GM12878 (cell line): ENCODE measurements at regions not wholly inside any gene's neighbourhood (a gene's known extent, or its start where the extent isn't known, plus 50 kb on each side); places are given as distances from the start of the nearest gene placed in this dataset.

Experiments
- BHLHE40 ChIP-seq, 2 experiments: fragments of 450-650 bp in 1 of 2; IDR thresholded peaks; 2 replicates each; pipeline ENCODE4 v1.6.1; 2011 to 2017; ENCODE audit warnings: low read depth in 2 of 2, borderline replicate concordance in 1 of 2, improper control_type of control experiment in 1 of 2, low read length in 1 of 2, mild to moderate bottlenecking in 1 of 2
- CHD1 ChIP-seq: IDR thresholded peaks from 2 replicates; pipeline ENCODE4 v1.6.1; 2012; ENCODE audit warnings: low read depth, low read length, improper control_type of control experiment
- DPF2 ChIP-seq: fragments of 450-650 bp; IDR thresholded peaks from 2 replicates; pipeline ENCODE4 v1.6.1; 2017; ENCODE audit warnings: mild to moderate bottlenecking
- EP300 ChIP-seq, 2 experiments: fragments of 150-350 bp in 1 of 2; IDR thresholded peaks; 2 replicates each; pipeline ENCODE4 v1.6.1; 2011 to 2012; ENCODE audit warnings: low read depth in 2 of 2, low read length in 2 of 2, borderline replicate concordance in 1 of 2, improper control_type of control experiment in 1 of 2, inconsistent platforms in 1 of 2; ENCODE audit not compliant: control insufficient read depth in 1 of 2
- EZH2 ChIP-seq: IDR thresholded peaks from 2 replicates; pipeline ENCODE4 v1.6.1; 2012; ENCODE audit warnings: low read depth, mild to moderate bottlenecking, control low read depth, inconsistent platforms, low read length, borderline replicate concordance; ENCODE audit not compliant: control insufficient read depth
- GABPA ChIP-seq: IDR thresholded peaks from 2 replicates; pipeline ENCODE4 v1.6.1; 2014; ENCODE audit warnings: antibody characterized with exemption, low read depth, mild to moderate bottlenecking, inconsistent platforms
- IKZF1 ChIP-seq: fragments of 450-650 bp; conservative IDR thresholded peaks from 2 replicates; pipeline ENCODE4 v1.6.1; 2017; ENCODE audit warnings: antibody characterized with exemption, mild to moderate bottlenecking
- NBN ChIP-seq: fragments of 450-650 bp; IDR thresholded peaks from 2 replicates; pipeline ENCODE4 v1.6.1; 2016
- NRF1 ChIP-seq: conservative IDR thresholded peaks from 2 replicates; pipeline ENCODE4 v1.6.1; 2011; ENCODE audit warnings: mild to moderate bottlenecking, low read depth, low read length, improper control_type of control experiment
- POLR2A ChIP-seq: IDR thresholded peaks from 2 replicates; pipeline ENCODE4 v1.6.1; 2011; ENCODE audit warnings: low read depth, mild to moderate bottlenecking, low read length
- SIX5 ChIP-seq: IDR thresholded peaks from 2 replicates; pipeline ENCODE4 v1.6.1; 2011; ENCODE audit warnings: mild to moderate bottlenecking, low read depth, low read length, moderate library complexity; ENCODE audit not compliant: severe bottlenecking
- TF ChIP-seq, protein P1 (sequence below), 3 experiments: IDR thresholded peaks in 2 of 3; conservative IDR thresholded peaks in 1 of 3; 2 replicates each; pipeline ENCODE4 v1.5.1; 2011; ENCODE audit warnings: low read depth in 3 of 3, low read length in 3 of 3, mild to moderate bottlenecking in 3 of 3, control low read depth in 2 of 3, moderate library complexity in 2 of 3, inconsistent platforms in 1 of 3, mixed read lengths in 1 of 3; ENCODE audit not compliant: control insufficient read depth in 2 of 3, insufficient read depth in 1 of 3; ENCODE audit errors: extremely low read depth in 1 of 3

- TF ChIP-seq, protein P1, sequence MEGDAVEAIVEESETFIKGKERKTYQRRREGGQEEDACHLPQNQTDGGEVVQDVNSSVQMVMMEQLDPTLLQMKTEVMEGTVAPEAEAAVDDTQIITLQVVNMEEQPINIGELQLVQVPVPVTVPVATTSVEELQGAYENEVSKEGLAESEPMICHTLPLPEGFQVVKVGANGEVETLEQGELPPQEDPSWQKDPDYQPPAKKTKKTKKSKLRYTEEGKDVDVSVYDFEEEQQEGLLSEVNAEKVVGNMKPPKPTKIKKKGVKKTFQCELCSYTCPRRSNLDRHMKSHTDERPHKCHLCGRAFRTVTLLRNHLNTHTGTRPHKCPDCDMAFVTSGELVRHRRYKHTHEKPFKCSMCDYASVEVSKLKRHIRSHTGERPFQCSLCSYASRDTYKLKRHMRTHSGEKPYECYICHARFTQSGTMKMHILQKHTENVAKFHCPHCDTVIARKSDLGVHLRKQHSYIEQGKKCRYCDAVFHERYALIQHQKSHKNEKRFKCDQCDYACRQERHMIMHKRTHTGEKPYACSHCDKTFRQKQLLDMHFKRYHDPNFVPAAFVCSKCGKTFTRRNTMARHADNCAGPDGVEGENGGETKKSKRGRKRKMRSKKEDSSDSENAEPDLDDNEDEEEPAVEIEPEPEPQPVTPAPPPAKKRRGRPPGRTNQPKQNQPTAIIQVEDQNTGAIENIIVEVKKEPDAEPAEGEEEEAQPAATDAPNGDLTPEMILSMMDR (IDR thresholded peaks at IDR 0.05 in 2 of 3, conservative IDR thresholded peaks at IDR 0.05 in 1 of 3; ENCODE audit: control insufficient read depth in 2 of 3, extremely low read depth in 1 of 3, insufficient read depth in 1 of 3, low read depth in 3 of 3, low read length in 3 of 3) = no peak
- TF ChIP-seq EP300 (IDR thresholded peaks at IDR 0.05; ENCODE audit: borderline replicate concordance in 1 of 2, control insufficient read depth in 1 of 2, low read depth in 2 of 2, low read length in 2 of 2) (no peak), CHD1 (no peak), NBN (no peak), IKZF1 (no peak), POLR2A (no peak), SIX5 (no peak), BHLHE40 (IDR thresholded peaks at IDR 0.05; ENCODE audit: borderline replicate concordance in 1 of 2, low read depth in 2 of 2, low read length in 1 of 2) (no peak), EZH2 (no peak), DPF2 (no peak), GABPA (no peak), NRF1 (no peak)
Observed at GRCh38 chr10:43930243-43930642, 281.6 kb upstream of the ZNF32 start.
